GM21786 (cell line): ENCODE measurements at regions not wholly inside any gene's neighbourhood (a gene's known extent, or its start where the extent isn't known, plus 50 kb on each side); places are given as distances from the start of the nearest gene placed in this dataset.

Experiments
- ATAC-seq: cut with Tn5 transposase; IDR thresholded peaks from one replicate; pipeline ENCODE4 v1.9.1; 2021; ENCODE audit not compliant: unreplicated experiment

GRCh38 chr16:86037999-86038925, 139.3 kb downstream of the IRF8 start:
- ATAC-seq, result no peak

- ATAC-seq, result no peak
Observed at GRCh38 chr16:86038926-86039310, 140.0 kb downstream of the IRF8 start.

GRCh38 chr16:86039606-86040005, 140.6 kb downstream of the IRF8 start:
- ATAC-seq, result no peak

GRCh38 chr16:86040496-86040895, 141.5 kb downstream of the IRF8 start:
- no peak for ATAC-seq

GRCh38 chr16:86041215-86041614, 142.3 kb downstream of the IRF8 start:
- no peak for ATAC-seq

- ATAC-seq, result no peak
Observed at GRCh38 chr16:86041807-86042206, 142.8 kb downstream of the IRF8 start.

GRCh38 chr16:86042393-86042792, 143.4 kb downstream of the IRF8 start:
- ATAC-seq, result no peak

GRCh38 chr16:86042996-86043725, 144.2 kb downstream of the IRF8 start:
- no peak for ATAC-seq

- ATAC-seq, result no peak
Observed at GRCh38 chr16:86044241-86044671, 145.3 kb downstream of the IRF8 start.

- ATAC-seq, result no peak
Observed at GRCh38 chr16:86044881-86045590, 146.1 kb downstream of the IRF8 start.

- no peak for ATAC-seq
Observed at GRCh38 chr16:86045591-86045971, 146.6 kb downstream of the IRF8 start.

- no peak for ATAC-seq
Observed at GRCh38 chr16:86046026-86046425, 147.1 kb downstream of the IRF8 start.

- ATAC-seq, result no peak
Observed at GRCh38 chr16:86046667-86047270, 147.8 kb downstream of the IRF8 start.

- no peak for ATAC-seq
Observed at GRCh38 chr16:86048221-86048620, 149.3 kb downstream of the IRF8 start.

- no peak for ATAC-seq
Observed at GRCh38 chr16:86048882-86049585, 150.1 kb downstream of the IRF8 start.

- ATAC-seq, result no peak
Observed at GRCh38 chr16:86049641-86050040, 150.7 kb downstream of the IRF8 start.

- ATAC-seq, result no peak
Observed at GRCh38 chr16:86050111-86050510, 151.1 kb downstream of the IRF8 start.

- ATAC-seq, result no peak
Observed at GRCh38 chr16:86050591-86051367, 151.8 kb downstream of the IRF8 start.

- ATAC-seq, result no peak
Observed at GRCh38 chr16:86051368-86052114, 152.6 kb downstream of the IRF8 start.
